Forelimb muscle (tissue), 1 donor: ENCODE measurements at regions not wholly inside any gene's neighbourhood (a gene's known extent, or its start where the extent isn't known, plus 50 kb on each side); places are given as distances from the start of the nearest gene placed in this dataset.

Experiments used
- DNase-seq: peaks from one replicate; pipeline ENCODE4 v3.0.0-alpha.2; 2013; ENCODE audit warnings: low read depth

DNA sequence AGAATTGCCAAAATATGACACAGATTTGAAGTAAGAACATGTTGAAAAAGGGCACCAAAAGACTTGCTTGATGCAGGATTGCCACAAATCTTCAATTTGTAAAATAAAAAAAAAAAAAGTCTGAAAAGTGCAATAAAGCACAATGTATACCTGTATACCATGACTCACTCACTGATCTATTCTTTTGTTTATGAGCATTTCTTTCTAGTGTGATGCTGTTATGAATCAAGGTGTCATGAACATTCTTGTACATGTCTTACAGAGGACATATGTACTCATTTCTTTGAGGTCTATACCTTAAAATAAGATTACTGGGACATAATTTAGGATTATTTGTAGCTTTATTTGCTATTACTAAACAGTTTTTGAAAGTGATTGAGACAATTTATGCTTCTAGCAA, 464.9 kb upstream of the RBMS3 start:
- no peak for DNase-seq

DNA sequence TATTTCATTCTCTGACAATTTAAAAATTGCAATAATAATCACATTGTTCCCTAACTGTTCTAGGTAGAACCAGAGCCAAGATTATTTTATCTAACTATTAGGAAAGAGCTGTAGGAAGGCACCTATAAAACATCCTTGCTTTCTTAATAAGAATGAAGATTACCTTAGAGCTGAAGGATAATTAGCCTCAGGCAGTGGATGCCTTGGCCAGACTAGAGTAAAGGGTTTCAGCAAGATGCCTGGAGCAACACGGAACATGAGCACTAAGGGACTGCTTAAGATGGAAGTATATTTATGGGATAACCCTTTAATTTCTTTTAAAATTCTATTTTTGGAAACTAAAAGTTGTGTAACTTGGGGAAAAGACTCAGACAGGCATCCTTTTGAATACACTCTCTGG, 456.6 kb upstream of the RBMS3 start:
- no peak for DNase-seq

DNA sequence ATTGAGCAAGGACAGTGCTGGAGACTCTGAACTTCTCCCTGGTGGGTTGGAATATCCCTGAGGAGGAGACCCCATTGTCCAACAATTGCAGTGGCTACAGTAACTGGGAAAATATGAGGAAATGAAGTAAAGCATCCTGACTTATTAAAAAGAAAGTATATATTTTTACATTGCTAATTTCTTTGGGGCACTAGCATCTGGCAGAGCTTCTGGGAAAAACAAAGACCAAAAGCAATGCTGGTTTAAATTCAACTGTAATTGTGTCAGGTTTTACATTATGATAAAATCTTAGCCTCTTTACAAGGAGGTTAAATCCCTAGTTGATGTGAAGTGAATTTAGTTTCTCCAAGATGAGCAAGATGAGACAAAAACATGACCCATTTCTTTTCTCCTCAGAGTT, 454.0 kb upstream of the RBMS3 start:
- DNase-seq: no peak

DNA sequence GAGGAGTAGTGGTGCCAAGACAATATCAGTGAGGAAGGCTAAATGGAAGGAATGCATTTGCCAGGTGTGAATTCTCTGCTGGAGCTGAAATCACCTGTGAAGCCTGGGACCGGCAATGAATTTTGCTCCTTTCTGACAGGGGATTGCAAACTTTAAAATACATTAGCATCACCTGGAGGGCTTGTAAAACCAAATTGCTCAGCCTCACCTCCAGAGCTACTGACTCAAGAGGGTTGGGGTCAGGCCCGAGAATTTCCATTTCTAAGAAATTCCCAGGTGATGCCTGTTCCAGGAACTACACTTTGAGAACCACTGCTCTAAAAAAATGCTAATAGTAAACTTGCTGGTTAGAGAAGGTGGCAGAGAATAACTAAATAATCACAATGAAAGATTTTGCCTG, 445.6 kb upstream of the RBMS3 start:
- no peak for DNase-seq

DNA sequence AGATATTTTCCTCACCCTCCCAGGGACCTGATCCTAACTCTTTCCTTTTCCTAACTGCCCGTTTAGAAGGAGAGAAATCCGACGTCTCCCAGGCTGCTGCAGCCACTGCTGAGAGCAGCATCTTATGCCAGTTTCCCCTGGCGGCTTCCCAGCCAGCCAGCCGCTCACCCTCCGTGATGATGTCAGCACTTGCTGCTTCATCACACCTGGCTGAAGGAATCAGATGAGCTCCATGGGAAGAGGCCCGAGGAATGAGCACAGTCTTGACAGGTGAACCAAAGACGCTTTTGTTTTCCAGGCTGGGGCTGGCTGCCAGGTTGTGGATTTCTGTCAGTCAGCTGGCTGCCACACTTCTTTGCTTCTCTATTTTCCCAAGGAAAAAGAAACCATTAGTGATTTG, 445.1 kb upstream of the RBMS3 start:
- no peak for DNase-seq

DNA sequence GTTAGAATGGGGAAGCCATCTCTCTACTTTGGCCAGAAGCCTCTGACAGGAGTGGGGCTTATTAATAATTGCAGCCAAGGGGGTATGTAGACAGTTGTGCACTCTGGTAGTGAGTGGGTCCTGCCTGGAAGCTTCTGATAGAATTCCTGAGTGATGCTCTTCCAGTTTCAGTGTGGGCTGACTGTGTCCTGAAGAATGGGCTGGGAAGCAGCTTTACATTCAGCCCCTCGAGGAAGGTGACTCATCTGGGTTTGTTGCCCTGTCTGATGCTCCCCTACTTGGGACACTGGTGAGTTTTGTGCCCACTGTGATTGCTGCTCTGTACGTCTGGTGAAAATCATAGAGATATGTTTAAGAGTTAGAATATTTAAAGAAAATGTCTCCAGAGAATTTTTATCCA, 444.7 kb upstream of the RBMS3 start:
- no peak for DNase-seq

DNA sequence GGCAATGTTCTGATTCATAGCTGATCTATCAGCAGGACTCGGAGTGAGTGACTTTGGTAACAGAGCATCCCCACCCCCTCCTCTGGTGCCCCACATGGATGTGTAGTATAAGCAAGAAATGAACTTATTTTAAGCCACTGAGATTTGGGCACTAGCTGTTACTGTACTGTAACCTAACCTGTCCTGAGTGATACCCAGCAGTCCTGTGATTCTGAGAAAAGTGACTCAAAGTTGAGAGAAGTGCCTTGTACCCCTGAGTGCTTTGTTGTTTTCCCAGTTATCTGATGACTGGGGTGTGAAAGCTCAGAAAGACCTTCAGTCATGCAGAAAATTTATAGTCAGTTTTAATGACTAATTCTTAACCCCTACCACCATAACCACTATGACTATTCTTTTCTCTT, 439.9 kb upstream of the RBMS3 start:
- no peak for DNase-seq

DNA sequence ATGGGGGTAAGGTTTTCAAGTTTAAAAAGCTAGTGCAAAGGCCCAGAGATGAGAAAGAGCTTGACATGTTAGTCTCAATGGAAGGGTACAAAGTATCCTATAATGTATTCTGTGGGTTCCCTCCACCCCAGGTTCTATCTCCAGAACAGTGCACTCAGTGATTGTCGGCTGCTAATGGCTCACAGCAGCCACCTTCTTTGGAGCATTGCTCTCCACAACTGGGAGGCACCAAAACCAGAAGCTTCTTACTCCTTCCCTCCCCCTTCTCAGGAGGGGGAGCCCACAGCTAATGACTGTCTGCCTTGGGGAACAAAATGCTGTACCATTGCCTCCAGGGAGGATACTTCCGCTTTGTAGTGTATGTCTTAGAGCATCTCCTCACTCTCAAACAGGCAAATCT, 439.4 kb upstream of the RBMS3 start:
- no peak for DNase-seq

DNA sequence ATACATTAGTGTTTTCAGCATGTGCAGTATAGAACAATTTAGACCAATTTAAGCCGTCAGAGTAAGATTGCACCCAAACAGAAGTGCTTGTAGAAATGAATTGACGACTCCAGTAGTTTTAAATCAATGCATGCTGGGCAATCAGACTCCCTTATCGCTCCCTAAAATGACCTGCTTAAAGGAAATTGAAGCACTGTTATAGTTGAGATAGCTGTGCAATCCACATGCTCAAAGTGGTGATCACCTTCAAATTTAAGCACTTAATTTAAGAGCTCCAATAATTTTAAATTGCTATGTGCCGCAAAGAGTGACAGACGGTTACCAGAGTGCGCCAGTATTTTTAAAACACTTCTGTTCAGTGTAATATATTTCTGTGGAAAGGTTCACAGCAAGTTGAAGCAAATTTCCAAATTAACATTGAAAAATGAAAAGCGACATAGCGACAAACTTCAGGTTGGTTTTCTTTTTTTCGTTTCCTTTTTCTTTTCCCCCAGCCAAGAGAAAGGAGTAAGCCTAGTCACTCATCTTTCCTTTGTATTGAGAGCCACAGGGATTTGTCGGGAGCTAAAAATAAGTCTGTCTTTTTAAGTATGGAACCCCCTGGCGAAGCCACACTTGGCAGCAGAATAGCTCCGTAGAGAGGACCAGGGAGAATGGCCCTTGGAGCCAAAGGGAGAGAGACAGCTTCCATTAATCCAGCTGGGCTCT, 436.4 kb upstream of the RBMS3 start:
- DNase-seq: no peak

DNA sequence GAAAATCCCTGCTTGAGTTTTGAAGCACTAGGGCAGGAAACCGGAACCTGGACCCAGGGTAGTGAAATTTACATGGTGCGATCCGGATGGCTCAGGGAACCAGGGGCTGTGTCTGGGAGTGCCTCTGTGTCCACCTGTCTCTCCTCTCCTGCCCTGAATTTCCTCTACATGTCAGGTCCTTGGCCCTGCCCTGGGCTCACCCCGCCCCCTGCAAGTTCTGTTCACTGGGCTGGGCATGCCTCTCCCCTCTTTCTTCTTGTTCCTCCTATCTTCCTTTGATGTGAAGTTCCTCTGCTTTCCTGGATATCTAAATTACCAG, 435.9 kb upstream of the RBMS3 start:
- no peak for DNase-seq

DNA sequence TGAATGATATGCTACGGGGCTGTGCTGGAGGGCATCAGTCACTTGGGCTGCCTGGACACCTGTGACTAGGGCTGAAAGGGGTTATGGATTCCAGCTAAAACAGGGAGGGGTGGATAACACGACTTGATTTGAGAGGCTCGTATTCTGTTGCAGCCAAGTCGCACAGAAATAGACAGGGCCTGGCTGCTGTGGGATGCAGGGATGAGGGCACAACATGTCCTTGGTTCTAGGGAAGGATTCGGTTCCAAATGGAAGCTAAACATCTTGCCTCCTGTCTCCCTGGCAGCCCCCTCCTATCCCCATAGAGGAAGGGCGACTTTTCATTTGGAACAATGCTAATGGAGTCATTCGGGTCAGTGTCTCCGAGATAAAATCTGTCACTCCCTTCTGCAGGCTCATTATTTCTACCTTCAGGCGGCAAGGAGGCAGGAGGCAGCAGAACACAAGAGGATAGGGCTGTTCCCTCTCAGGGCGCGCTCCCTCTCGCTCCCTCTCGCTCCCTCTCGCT, 433.8 kb upstream of the RBMS3 start:
- no peak for DNase-seq

DNA sequence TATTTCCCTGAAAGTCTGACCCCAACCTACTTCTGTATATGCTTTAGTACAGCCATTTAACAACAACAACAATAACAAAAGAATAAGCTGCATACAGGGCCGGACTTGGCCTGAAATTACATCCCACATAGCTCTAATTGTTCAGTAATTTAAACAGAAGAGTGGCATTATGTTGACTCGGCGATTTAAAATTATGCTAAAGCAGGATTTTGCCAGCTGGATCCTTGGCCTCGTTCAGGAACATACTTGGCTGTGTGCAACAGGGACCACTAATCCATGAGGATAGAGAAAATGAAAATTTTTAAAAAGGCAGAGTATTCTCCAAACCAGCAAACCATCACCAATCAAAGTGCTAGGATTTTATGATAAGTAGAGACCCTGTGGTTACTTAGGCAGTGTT, 433.1 kb upstream of the RBMS3 start:
- DNase-seq: no peak

DNA sequence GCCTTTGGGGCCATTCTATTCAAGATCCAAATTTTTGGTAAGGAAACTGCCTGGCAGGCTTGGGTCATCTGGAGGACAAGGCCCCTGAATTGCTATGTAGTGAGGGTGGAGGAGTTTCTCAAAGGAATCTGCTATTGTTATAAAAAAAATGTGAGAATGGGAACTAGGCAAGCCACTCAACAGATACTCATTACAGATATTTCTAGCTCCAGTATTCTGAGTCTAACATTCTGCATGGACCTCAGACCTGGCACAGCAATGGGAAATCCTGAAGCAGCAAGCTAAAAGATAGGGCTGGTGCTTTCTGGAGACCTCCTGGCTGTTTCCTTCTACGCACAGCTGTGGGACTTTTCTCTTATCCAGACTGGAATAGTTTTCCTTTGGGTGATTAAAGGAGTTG, 430.7 kb upstream of the RBMS3 start:
- DNase-seq: no peak

DNA sequence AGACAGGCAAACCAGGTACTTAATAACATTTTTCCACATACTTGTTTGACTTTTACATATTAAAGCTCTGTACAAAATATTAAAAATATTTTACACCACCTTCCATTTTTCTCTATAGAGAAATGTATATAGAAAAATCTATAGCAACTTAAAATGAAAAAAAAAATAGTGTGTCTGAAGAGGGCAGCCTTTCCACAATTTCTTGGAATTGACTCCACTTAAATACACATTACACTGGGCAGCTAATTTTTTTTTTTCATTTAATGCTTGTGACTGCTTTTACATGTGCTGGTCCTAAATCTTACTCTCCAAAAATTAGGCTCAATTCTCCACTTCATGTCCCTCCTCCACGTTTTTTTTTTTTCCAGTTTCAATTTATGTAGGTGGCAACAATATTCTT, 427.0 kb upstream of the RBMS3 start:
- DNase-seq: no peak

DNA sequence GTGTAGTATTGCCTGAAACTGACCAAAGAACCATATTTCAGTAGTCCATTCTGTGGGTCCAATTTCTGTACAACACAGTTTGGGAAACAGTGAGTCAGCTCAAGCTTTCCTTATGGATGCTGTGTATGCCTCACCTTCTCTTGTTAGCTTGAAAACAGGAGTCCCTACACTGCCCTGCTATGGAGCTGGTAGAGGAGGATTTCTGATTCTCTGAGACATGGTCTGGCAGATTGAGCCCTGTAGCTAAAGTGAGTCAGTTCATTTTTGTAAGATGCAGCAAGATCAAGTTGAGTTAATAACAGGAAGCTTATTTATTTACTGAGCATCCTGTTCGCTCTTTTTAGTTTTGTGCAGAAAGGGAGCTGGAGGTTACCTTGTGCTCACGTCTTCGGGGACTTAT, 424.1 kb upstream of the RBMS3 start:
- no peak for DNase-seq

DNA sequence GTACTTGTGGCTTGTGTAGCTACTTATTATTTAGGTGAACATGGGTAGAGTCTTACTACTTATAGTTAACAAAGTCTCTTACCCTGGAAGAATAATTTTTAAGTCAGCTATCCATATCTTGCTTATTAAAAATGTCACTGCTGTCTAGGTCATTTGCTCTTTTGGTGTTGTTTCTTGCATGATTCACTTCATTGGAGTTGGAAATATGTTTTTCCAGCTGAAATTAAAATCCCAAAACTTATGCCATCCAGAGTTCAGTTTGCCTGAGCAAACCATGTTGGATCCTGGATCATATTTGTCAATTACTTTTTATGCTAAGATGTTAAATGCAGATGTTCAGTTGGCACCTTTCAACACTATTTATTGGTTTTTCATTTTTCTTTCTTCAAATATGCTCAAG, 421.0 kb upstream of the RBMS3 start:
- no peak for DNase-seq

DNA sequence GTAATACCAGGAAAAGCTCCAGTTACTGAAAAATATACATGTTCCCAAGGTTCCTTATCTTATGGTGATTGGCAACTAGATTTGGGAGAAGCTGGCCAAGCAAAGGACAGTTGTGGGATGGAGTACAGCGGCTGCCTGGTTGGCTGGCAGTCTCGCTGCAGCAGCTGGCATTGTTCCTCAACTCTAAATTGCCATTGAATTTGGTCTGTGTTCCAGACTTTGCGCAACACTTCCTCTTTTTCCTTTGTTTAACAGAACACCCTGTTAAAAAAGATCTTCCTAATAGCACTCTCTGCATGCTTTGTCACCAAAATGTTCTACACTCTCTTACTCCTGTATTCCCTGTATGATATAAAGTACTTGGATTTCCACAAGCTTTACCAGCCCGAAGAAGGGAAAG, 420.6 kb upstream of the RBMS3 start:
- DNase-seq: no peak

DNA sequence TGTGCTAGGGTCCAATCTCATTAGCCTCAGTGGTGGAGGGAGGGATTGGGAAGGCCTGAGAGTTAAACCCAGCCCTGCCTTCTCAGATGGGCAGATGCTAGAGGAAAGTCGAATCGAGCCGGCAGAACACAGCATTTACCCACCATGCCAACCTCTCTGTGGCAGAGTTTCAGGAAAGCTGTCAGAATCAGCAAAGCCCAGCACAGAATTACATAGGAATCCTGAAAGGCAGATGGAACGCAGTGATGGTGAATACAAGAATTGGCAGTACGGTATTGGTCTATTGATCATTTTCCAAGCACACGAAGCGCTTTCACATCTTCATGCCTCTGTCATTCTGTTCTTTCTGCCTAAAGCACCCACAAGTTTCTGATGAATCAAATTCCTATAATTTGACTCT, 417.7 kb upstream of the RBMS3 start:
- DNase-seq: no peak

DNA sequence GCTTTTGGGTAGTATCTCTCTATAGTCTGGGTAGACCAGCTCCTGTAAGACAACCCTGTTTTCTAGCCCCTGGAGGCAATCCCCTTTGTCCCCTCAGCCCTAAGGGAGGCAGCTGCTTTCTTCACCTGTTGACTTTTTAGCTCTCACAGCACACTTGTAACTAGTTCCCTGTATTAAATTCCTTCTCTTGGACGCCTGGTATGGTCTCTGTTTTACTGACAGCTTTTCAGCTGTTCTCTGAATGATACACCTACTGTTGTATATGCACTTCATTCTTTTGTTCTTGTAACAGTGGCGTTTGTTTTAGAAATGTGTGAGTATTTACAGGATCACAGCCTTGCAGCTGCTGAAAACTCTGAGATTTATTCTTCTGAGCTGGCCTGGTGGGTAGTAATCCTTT, 413.0 kb upstream of the RBMS3 start:
- no peak for DNase-seq

DNA sequence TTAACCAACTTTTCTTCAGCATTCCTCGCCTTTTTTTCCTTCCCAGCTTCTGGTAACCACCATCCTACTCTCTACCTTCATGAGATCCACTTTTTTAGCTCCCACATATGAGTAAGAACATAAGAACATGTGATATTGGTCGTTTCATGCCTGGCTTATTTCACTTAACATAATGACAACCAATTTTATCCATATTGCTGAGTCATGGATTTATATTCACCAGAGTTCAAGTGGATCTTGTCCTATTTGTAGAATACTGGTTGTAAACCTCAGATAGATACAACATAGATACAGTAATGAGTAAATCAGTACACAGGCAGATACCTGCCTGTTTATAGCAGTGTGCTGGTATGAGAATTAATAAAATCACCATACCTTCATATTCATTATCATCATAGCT, 412.0 kb upstream of the RBMS3 start:
- DNase-seq: no peak

DNA sequence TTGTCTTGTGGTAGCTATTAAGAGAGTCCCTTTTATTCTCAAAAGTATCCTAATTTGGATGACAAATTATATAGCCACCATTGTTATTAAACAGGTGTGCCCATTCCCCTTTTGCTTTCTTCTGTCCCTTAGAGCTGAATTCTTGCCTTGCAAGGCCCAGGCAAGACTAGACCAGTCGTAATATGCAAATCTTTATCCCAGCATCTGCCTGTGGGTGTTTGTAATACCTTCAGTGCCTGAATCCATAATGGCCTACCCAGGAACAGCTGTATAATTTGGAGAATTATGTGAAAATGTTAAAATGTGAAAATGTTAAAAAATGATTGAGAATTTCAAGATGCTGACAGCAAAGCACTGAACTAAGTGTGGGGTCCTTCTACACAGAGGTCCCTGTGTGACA, 403.0 kb upstream of the RBMS3 start:
- DNase-seq: no peak

DNA sequence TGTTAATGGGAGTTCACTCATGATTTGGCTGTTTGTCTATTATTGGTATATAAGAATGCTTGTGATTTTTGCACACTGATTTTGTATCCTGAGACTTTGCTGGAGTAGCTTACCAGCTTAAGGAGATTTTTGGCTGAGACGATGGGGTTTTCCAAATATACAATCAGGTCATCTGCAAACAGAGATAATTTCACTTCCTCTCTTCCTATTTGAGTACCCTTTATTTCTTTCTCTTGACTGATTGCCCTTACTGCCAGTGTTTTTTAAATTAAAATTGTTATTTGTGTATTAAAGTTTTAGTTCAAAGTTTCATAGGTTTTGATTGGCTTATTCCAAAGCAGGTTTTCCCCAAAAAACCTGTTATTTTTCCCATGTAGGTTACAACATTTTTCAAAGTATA, 390.5 kb upstream of the RBMS3 start:
- DNase-seq: no peak

DNA sequence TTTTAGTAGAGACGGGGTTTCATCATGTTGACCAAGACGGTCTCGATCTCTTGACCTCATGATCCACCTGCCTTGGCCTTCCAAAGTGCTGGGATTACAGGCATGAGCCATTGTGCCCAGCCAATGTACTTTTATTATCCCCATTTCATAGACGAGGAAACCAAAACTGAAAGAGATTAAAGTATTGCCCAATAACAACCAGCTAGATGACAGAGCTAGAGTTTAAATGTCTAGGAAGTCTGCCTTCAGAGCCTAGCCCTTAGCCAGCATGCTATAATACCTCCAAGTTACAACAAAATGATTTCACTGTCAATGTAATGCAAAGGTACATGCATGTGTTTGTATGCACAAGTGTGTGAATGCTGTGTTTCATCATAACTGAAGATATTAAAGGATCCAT, 389.4 kb upstream of the RBMS3 start:
- no peak for DNase-seq

DNA sequence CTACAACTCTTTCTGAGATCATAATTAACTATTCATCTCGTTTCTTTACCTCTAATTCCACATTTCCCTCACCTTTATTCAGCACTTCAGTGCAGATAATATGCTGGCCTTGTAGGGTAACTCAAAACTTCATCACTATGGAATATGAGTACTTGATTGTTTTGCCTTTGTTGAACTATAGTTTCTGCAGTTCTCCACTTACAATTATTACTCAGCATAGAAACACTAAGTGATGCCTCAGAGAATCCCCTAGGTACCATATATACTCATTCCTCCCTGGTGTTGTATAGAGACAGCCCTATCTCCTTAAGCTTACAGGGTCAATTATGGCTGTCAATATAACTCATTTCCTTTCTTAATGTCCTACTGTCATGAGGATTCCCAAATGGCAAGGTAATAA, 380.6 kb upstream of the RBMS3 start:
- DNase-seq: no peak

DNA sequence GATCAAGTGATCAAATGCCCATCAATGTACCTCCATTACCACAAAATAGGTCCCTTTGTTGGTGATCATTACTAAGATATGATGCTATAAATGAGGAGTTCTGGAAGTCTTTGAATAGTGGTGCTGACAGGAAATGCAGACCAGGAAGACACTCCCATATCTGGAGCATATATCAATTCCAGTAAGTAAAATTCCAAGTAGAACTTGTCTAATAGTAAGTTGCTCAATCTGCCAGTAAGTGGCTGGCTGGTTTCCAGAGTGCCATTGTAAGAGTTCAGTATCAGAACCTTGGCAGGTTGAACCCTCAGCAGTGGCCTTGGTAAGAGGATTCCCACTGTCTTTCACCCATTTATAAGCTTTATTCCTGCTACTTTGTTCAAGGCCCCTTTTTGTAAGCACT, 379.9 kb upstream of the RBMS3 start:
- no peak for DNase-seq
